ENCODE measurements at regions not wholly inside any gene's neighbourhood (a gene's known extent, or its start where the extent isn't known, plus 50 kb on each side); places are given as distances from the start of the nearest gene placed in this dataset.

DNA sequence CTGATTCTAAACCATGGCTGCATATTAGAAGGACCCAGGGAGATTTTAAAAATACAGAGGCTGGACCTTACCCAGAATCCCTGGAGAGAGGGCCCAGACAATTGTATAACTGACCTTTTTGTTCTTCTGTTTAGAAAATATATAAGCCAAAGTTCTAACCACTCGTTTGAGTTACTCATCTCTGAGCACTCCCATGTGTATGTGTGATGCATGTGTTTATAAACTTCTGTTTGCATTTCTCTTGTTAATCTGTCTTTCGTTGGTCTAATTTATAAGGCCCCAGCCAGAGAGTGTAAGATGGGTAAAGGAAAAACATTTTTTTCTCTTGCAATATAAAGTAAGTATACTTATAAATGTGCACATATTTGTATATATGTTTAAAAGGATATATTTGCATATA, 443.9 kb downstream of the ZNF608 start:
- TF ChIP-seq EZH2 (IDR thresholded peaks at IDR 0.05; ENCODE audit: borderline replicate concordance, low read depth, low read length, poor library complexity, severe bottlenecking), result no peak
- TF ChIP-seq, protein P1, sequence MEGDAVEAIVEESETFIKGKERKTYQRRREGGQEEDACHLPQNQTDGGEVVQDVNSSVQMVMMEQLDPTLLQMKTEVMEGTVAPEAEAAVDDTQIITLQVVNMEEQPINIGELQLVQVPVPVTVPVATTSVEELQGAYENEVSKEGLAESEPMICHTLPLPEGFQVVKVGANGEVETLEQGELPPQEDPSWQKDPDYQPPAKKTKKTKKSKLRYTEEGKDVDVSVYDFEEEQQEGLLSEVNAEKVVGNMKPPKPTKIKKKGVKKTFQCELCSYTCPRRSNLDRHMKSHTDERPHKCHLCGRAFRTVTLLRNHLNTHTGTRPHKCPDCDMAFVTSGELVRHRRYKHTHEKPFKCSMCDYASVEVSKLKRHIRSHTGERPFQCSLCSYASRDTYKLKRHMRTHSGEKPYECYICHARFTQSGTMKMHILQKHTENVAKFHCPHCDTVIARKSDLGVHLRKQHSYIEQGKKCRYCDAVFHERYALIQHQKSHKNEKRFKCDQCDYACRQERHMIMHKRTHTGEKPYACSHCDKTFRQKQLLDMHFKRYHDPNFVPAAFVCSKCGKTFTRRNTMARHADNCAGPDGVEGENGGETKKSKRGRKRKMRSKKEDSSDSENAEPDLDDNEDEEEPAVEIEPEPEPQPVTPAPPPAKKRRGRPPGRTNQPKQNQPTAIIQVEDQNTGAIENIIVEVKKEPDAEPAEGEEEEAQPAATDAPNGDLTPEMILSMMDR (conservative IDR thresholded peaks at IDR 0.05; ENCODE audit: low read depth, low read length), result no peak
